Transverse colon (tissue), 4 donors: ENCODE measurements at regions not wholly inside any gene's neighbourhood (a gene's known extent, or its start where the extent isn't known, plus 50 kb on each side); places are given as distances from the start of the nearest gene placed in this dataset.

Experiments
- EP300 ChIP-seq: sonication (generic); formaldehyde crosslinking; IDR thresholded peaks from one replicate; pipeline ENCODE4 v1.6.1; 2017; ENCODE audit warnings: antibody characterized with exemption, low read depth
- POLR2A ChIP-seq: fragments of 450-650 bp; IDR thresholded peaks from one replicate; pipeline ENCODE4 v1.6.1; 2016; ENCODE audit warnings: antibody characterized with exemption, mild to moderate bottlenecking, moderate library complexity
- POLR2AphosphoS5 ChIP-seq, 3 donors: sonication (generic); formaldehyde crosslinking; IDR thresholded peaks; one replicate each; pipeline ENCODE4 v1.6.1; 2016; ENCODE audit warnings: antibody characterized with exemption in 3 of 3
- TF ChIP-seq, protein P1 (sequence below), 5 experiments: fragments of 200-600 bp in 3 of 5; fragments of 450-650 bp in 2 of 5; sonication (generic) in 3 of 5; IDR thresholded peaks; 1 replicate in 2 of 5; 2 replicates in 3 of 5; pipeline ENCODE4 v1.5.1; 2016 to 2017; ENCODE audit warnings: antibody characterized with exemption in 5 of 5, inconsistent platforms in 3 of 5, mild to moderate bottlenecking in 2 of 5, moderate library complexity in 1 of 5

DNA sequence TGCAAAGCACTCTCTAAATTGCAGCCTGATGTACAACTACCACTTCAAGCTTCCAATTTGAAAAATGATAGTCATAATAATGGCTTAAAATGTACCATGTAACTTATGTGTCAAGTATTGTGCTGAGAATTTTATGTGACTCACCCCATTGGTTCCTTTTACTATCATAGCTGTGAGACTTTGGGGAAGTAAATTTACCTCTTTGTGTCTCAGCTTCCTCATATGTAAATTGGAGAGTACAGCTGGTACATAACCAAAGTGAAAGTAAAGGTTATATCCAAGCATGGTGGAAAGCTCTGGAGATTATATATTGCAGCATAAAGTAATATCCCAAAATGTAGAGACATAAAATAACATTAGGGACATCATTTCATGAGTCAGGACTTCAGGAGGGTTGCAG, 2200.4 kb upstream of the C9orf72 start:
- TF ChIP-seq POLR2A = no peak
- TF ChIP-seq, protein P1, sequence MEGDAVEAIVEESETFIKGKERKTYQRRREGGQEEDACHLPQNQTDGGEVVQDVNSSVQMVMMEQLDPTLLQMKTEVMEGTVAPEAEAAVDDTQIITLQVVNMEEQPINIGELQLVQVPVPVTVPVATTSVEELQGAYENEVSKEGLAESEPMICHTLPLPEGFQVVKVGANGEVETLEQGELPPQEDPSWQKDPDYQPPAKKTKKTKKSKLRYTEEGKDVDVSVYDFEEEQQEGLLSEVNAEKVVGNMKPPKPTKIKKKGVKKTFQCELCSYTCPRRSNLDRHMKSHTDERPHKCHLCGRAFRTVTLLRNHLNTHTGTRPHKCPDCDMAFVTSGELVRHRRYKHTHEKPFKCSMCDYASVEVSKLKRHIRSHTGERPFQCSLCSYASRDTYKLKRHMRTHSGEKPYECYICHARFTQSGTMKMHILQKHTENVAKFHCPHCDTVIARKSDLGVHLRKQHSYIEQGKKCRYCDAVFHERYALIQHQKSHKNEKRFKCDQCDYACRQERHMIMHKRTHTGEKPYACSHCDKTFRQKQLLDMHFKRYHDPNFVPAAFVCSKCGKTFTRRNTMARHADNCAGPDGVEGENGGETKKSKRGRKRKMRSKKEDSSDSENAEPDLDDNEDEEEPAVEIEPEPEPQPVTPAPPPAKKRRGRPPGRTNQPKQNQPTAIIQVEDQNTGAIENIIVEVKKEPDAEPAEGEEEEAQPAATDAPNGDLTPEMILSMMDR (IDR thresholded peaks at IDR 0.05) = no peak
- no peak for TF ChIP-seq EP300
- TF ChIP-seq POLR2AphosphoS5 (IDR thresholded peaks at IDR 0.05) = no peak
